ENCODE measurements at regions not wholly inside any gene's neighbourhood (a gene's known extent, or its start where the extent isn't known, plus 50 kb on each side); places are given as distances from the start of the nearest gene placed in this dataset.

- no peak for TF ChIP-seq POLR2A (IDR thresholded peaks at IDR 0.05)
- no peak for TF ChIP-seq CTCF (IDR thresholded peaks at IDR 0.05 in 8 of 11, conservative IDR thresholded peaks at IDR 0.05 in 3 of 11)
These were observed 186.9 kb downstream of the ASB1 start for GRCh38 chr2:238613610-238614009.

Data from spleen (tissue), 7 donors.